NK-92 treated with Interleukin-12 subunit alpha and Interleukin-12 subunit beta, amount 100 ng/mL, for 24 hours (cell line): ENCODE measurements at regions not wholly inside any gene's neighbourhood (a gene's known extent, or its start where the extent isn't known, plus 50 kb on each side); places are given as distances from the start of the nearest gene placed in this dataset.
"Not testable (repeated sequence)": the region's sequence is repeated elsewhere in the genome, so short reads cannot be mapped to it uniquely, and the experiment has no call there.

Source experiments
- DNase-seq: peaks from one replicate; lab custom pipeline; 2025; lab: John Stamatoyannopoulos, UW

GRCh38 chrX:4675686-4676300 lies 962.3 kb upstream of the PRKX start:
- DNase-seq, result no peak

DNA sequence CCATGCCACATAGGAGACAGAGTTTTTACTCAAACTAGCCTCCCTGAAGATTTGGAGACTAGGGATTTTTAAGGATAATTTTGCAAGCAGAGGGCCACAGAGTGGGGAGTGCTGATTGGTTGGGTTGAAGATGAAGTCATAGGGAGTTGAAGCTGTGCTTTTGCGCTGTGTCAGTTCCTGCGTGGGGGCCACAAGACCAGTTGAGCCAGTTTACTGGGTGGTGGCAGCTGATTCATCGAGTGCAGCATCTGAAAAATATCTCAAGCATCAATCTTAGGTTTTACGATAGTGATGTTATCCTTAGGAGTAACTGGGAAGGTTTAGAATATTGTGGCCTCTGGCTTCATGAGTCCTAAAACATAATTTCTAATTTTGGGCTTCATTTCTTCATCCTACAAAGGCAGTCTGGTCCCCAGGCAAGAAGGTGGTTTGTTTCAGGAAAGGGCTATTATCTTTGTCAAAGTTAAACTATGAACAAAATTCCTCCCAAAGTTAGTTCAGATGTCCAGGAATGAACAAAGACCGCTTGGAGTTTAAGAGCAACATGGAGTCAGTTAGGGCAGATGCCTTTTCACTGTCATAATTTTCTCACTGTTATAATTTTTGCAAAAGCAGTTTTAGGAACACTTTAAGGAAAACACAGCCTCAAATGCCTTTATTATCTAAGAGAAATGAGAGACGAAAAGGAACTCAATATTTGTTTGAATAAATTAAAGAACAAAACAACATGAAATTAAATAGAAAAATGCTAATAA lies 960.8 kb upstream of the PRKX start:
- DNase-seq, result no peak

DNA sequence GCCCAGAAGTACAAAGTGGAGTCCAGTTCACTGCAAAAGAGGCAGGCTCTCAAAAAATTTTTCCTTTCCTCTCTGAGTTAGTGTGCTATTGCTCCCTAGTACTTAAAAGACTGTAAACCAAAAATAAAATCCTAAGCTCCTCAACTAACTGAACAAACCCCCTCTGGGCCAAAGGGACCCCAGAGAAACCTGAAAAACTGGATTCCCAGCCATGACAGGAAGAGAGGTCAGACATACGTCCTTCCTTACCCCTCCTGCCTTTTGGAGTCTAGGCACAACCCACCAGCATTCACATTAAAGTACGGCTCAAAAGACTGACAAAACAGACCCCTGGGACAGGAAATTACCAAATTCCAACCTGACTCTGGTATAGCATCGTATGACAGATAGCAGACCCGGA lies 957.9 kb upstream of the PRKX start:
- no peak for DNase-seq

- no peak for DNase-seq
Measured at GRCh38 chrX:4670606-4671005, 957.2 kb upstream of the PRKX start.

DNA sequence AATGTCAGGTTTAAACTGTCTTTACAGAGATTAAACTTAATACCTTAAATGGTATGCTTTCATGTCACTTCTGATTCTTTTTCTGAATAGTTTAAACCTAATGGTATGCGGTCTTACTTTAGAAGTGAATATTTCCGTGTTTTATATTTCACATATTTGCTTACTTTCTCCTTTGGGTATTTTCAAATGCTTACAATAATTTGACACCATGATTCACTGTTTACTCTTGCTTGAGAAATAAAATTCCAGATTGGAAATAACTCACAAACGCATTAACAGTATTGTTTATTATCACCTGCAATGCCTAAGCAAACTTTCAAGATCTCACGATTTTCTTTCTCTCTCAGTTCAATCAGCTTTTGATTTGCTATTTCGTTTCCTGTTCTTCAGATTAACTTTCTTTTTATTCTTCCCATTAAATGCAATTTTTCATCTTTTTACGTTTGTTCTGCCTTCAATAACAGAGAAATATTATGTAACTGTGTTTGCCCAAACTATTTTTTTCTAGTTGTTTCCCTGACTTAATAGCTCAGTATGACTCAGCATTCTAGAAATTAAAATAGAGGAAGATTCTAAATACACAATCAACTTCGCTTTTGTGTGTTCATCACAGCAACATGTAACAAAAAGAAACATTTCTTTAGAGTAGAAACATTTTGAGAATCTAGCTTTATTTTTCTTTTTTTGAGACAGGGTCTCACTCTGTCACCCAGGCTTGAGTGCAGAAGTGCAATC lies 955.5 kb upstream of the PRKX start:
- DNase-seq, result no peak

DNA sequence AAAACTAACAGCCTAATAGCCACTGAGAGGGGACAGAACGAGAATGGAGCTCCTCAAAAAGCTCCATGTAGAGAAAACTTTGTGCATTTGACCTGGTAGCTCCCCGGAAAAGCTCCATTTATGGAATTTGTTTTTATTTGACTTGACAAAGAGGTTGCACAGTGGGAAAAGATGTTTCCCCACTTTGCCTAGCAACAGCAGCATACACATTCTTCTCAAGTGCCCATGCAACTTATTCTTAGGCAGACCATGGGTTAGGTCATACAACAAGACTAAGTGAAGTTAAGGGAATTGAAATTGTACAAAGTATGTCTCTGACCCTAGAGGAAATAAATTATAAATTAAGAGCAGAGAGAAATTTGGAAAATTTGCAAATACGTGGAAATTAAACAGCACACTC lies 949.6 kb upstream of the PRKX start:
- DNase-seq, result no peak

DNA sequence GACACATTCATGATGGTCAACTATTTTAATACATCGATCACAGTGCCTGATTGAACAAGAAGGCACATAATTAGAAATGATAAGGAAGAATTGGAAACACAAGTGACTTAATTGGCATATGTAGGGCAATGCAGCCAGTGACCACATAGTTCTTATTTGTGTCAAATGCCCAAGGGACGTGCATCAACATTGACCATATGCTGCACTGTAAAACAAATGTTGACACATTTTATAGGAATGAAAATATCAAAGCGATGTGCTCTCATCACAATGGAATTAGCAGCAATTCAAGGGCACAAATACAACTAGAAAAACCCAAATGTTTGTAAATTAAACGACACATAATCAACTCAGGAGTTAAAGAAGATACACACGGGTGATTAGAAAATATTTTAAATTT lies 948.3 kb upstream of the PRKX start:
- DNase-seq, result no peak

GRCh38 chrX:4656419-4656818 lies 943.0 kb upstream of the PRKX start:
- DNase-seq, result no peak

DNA sequence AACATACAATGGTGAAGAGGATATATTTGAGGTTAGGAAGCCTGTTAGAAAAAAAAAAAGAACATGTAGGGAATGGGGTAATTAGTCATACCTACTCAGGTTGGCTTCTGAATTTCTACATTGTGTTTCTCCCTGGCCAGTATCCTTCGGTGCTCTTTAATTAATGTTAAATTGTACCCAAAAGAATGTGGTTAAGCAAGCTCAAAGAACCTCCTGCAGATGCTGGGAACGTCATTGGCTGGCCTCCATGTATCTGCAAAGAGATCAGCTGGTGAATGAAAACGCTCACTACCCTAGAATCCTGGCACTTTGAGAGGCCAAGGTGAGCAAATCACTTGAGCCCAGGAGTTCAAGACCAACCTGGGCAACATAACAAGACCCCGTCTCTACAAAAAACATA lies 942.3 kb upstream of the PRKX start:
- DNase-seq, result no peak

GRCh38 chrX:4642114-4642513 lies 928.7 kb upstream of the PRKX start:
- no peak for DNase-seq

GRCh38 chrX:4638036-4638435 lies 924.6 kb upstream of the PRKX start:
- DNase-seq, result no peak

DNA sequence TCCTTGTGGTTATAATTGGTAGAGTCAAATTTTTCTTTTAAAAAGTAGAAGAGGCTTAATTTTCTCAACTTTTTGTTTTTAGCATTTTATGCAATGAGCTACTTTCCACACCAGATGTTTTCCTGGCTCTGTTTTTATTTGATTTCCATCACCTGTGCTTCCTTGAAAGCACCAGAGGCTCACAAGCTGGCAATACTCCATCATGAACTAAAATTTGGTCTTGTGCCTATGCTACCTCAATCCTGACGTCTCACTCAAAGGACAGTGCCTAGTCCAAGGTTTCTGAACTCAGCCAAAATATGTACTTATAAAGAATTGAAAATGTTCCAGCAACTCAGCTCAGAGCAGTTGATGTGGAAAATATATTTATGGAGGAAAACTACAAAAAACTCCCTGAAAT lies 914.0 kb upstream of the PRKX start:
- DNase-seq, result no peak

GRCh38 chrX:4622486-4623167 lies 909.2 kb upstream of the PRKX start:
- no peak for DNase-seq

DNA sequence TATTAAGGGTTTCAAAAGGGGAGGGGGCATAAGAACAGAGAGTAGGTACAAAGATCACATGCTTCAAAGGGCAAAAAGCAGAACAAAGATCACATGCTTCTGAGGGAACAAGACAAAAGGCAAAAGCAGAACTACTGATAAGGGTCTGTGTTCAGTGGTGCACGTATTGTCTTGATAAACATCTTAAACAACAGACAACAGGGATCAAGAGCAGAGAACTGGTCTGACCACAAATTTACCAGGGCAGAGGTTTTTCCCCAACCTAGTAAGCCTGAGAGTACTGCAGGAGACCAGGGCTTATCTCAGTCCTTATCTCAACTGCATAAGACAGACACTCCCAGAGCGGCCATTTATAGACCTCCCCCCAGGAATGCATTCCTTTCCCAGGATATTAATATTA lies 900.2 kb upstream of the PRKX start:
- DNase-seq, result not testable (repeated sequence)

DNA sequence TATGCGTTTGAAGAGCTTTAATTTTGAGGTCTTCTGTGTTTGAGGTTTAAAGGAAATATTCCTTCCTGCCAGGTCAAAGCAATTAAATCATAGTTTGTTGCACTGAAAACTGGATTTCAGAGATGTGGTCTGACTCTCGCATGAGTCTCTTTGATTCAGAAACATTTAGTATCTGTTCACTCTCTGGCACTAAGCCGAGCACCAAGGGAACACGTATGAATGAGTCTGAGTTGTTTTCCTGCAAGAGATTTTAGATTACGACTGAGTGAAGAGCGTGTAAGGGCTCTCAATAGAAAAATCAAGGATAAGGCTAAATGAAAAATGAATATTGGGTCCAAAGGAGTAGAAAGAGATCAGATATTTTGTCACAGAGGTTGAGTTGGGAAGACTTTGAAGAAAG lies 875.4 kb upstream of the PRKX start:
- DNase-seq, result no peak

GRCh38 chrX:4588466-4588865 lies 875.0 kb upstream of the PRKX start:
- DNase-seq, result no peak

DNA sequence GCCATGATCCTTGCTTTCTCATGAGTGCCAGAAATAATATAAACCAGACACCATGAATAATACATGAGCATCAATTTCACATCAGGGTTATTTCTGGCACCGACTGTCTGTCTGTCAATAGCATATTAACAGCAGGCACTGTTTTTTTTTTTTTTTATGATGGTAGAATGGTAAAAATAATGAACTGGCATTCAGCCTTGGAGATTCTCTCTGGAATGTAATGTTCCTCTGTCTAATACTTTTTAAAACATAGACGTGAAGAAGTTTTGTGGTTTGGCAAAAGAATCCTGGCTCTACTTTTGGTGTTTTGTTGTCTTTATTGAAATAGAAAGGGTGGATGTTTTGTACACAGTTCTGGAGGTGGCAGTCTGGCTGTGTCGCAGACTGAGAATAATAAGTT lies 874.6 kb upstream of the PRKX start:
- DNase-seq, result no peak

DNA sequence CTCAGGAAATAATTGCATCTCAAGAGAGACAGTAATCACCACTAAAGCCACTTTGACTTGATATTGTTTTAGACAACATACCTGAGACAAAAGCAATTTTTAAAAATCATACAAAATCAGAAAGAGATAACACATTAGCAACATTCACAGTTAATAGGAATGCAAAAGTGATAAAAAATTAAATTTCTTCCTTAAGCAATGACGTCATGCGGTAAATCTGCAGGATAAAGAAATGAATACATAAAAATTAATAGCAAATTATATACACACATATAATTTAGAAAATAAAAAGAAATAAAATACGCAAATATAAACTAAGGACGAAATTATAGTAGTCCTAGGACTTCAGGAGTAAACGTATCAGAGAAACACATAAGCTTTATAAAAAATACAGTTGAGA lies 866.5 kb upstream of the PRKX start:
- DNase-seq, result no peak

- no peak for DNase-seq
Measured at GRCh38 chrX:4579480-4579879, 866.0 kb upstream of the PRKX start.

DNA sequence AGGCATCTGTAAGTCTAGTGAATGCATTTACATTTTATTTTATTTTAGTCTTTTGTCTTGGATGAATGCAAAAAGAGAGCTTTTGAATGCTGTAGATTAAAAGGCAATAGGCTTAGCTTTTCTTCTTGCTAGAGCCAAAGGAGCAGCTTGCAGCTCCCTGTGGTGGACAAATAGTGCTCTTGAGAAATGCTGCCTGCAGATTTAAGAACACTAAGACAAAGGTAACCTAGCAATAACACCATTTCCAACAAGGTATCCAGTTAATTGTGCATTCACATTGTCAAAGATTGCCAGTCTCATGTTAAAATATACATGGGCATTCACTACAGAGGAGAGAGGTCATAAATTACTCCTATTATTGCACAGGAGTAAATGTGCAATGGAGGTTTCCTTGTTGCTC lies 859.2 kb upstream of the PRKX start:
- no peak for DNase-seq

- no peak for DNase-seq
Measured at GRCh38 chrX:4570151-4570550, 856.7 kb upstream of the PRKX start.

DNA sequence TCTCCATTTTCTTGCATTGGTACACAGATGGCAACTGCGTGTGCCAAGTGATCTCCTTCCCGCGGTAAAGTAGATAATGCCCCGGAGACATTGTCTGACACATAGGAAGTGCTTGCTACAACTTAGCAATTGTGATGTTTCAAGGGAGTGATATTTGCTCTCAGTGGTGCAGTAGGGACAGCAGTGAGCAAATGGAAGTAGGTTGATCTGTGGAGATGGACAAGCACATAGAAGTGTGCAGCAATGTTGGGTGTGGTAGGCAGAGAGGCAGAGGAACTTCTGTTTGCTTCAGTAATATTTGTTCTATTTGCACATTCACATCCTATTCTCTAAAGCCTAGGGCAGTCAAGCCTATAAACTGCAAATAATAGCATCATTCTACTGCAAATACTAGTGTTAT lies 846.7 kb upstream of the PRKX start:
- no peak for DNase-seq

DNA sequence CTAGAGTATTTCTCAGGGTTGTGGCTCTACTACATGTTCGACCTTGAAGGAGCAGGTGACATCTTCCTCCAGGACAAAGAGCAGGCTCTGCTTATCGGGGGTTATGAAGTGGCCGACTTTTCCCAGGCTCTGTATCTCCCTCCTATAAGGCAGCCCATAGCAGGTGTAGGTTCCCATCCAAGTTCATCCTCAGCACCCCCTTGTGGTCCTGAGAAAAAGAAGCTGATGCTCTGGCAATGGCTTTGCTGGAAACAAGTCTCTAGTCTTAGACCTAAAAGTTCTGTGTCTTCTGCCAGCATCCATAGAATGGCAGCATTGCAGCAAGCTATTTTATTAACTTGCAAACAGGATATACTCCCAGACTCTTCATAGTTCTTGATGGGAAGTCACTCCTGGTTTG lies 836.6 kb upstream of the PRKX start:
- DNase-seq, result no peak
